ENCODE measurements at regions not wholly inside any gene's neighbourhood (a gene's known extent, or its start where the extent isn't known, plus 50 kb on each side); places are given as distances from the start of the nearest gene placed in this dataset.

GRCh38 chrX:69314436-69315348, 149.4 kb upstream of the PJA1 start:
- no peak for DNase-seq
- Histone ChIP-seq H2AFZ (ENCODE audit: low read depth, low read length) (no peak overlapping the region), H3K27ac (ENCODE audit: low read length) (no peak overlapping the region), H3K9me3 (ENCODE audit: insufficient read depth, low read length, severe bottlenecking) (no peaks in the 10 kb centered on the region), H4K20me1 (ENCODE audit: insufficient read depth, low read length) (no peaks in the 10 kb centered on the region), H3K9ac (ENCODE audit: low read depth, low read length) (no peak overlapping the region), H3K4me1 (ENCODE audit: insufficient read depth, low read length) (no peaks in the 10 kb centered on the region), H3K36me3 (ENCODE audit: insufficient read depth, low read length) (no peaks in the 10 kb centered on the region), H3K4me2 (ENCODE audit: insufficient read depth, low read length) (no peak overlapping the region), H3K27me3 (ENCODE audit: insufficient read depth, low read length, poor library complexity) (no peaks in the 10 kb centered on the region), H3K4me3 (ENCODE audit: low read depth in 1 of 2, low read length in 2 of 2) (no peak overlapping the region), H3K79me2 (ENCODE audit: insufficient read depth, low read length) (no peaks in the 10 kb centered on the region)
- TF ChIP-seq EZH2 (IDR thresholded peaks at IDR 0.05; ENCODE audit: borderline replicate concordance, low read depth, low read length, severe bottlenecking): no peak
- TF ChIP-seq CTCF (IDR thresholded peaks at IDR 0.05; ENCODE audit: borderline replicate concordance, extremely low read depth, low read length, poor library complexity, severe bottlenecking): no peak
- no peak for ATAC-seq (ENCODE audit: insufficient read depth, low read depth)

GRCh38 chrX:69313617-69314290, 148.5 kb upstream of the PJA1 start:
- Histone ChIP-seq H2AFZ (ENCODE audit: low read depth, low read length) (no peak overlapping the region), H3K9ac (ENCODE audit: low read depth, low read length) (no peak overlapping the region), H3K27ac (ENCODE audit: low read length) (no peak overlapping the region), H3K4me2 (ENCODE audit: insufficient read depth, low read length) (no peak overlapping the region), H4K20me1 (ENCODE audit: insufficient read depth, low read length) (no peaks in the 10 kb centered on the region), H3K27me3 (ENCODE audit: insufficient read depth, low read length, poor library complexity) (no peaks in the 10 kb centered on the region), H3K79me2 (ENCODE audit: insufficient read depth, low read length) (no peaks in the 10 kb centered on the region), H3K9me3 (ENCODE audit: insufficient read depth, low read length, severe bottlenecking) (no peaks in the 10 kb centered on the region), H3K4me3 (ENCODE audit: low read depth in 1 of 2, low read length in 2 of 2) (no peak overlapping the region), H3K4me1 (ENCODE audit: insufficient read depth, low read length) (no peaks in the 10 kb centered on the region), H3K36me3 (ENCODE audit: insufficient read depth, low read length) (no peaks in the 10 kb centered on the region)
- no peak for ATAC-seq (ENCODE audit: insufficient read depth, low read depth)
- no peak for DNase-seq
- TF ChIP-seq EZH2 (IDR thresholded peaks at IDR 0.05; ENCODE audit: borderline replicate concordance, low read depth, low read length, severe bottlenecking) (no peak), CTCF (IDR thresholded peaks at IDR 0.05; ENCODE audit: borderline replicate concordance, extremely low read depth, low read length, poor library complexity, severe bottlenecking) (no peak)

- Histone ChIP-seq H4K20me1 (ENCODE audit: insufficient read depth, low read length) (no peaks in the 10 kb centered on the region), H3K27me3 (ENCODE audit: insufficient read depth, low read length, poor library complexity) (no peaks in the 10 kb centered on the region), H3K9ac (ENCODE audit: low read depth, low read length) (no peak overlapping the region), H3K4me1 (ENCODE audit: insufficient read depth, low read length) (no peaks in the 10 kb centered on the region), H2AFZ (ENCODE audit: low read depth, low read length) (no peak overlapping the region), H3K4me2 (ENCODE audit: insufficient read depth, low read length) (no peak overlapping the region), H3K4me3 (ENCODE audit: low read depth in 1 of 2, low read length in 2 of 2) (no peak overlapping the region), H3K27ac (ENCODE audit: low read length) (no peak overlapping the region), H3K9me3 (ENCODE audit: insufficient read depth, low read length, severe bottlenecking) (no peaks in the 10 kb centered on the region), H3K36me3 (ENCODE audit: insufficient read depth, low read length) (no peaks in the 10 kb centered on the region), H3K79me2 (ENCODE audit: insufficient read depth, low read length) (no peaks in the 10 kb centered on the region)
- TF ChIP-seq CTCF (IDR thresholded peaks at IDR 0.05; ENCODE audit: borderline replicate concordance, extremely low read depth, low read length, poor library complexity, severe bottlenecking) (no peak), EZH2 (IDR thresholded peaks at IDR 0.05; ENCODE audit: borderline replicate concordance, low read depth, low read length, severe bottlenecking) (no peak)
- ATAC-seq (ENCODE audit: insufficient read depth, low read depth) (no peak), DNase-seq (no peak)
Observed at GRCh38 chrX:69311936-69312670, 146.8 kb upstream of the PJA1 start.
